Kidney (tissue), 13 donors: ENCODE measurements at regions not wholly inside any gene's neighbourhood (a gene's known extent, or its start where the extent isn't known, plus 50 kb on each side); places are given as distances from the start of the nearest gene placed in this dataset.

ENCODE experiments used
- DNase-seq, 5 donors: peaks; one replicate each; pipeline ENCODE4 v3.0.0-alpha.2; 2013 to 2020
- FAIRE-seq: peaks from 2 replicates; lab custom pipeline; 2012; peaks lifted over from hg19 to GRCh38; lab: Jason Lieb, UNC
- H3K27ac ChIP-seq, 2 donors: one replicate each; pipeline ENCODE4 v1.7.0; 2013; ENCODE audit warnings: low read depth in 2 of 2, low read length in 2 of 2, inconsistent platforms in 1 of 2
- H3K27me3 ChIP-seq: one replicate; pipeline ENCODE4 v1.7.1; 2013; ENCODE audit warnings: low read length, inconsistent platforms; ENCODE audit not compliant: control insufficient read depth, insufficient read depth
- H3K36me3 ChIP-seq, 3 donors: one replicate each; pipeline versions ENCODE4 v1.7.0 to v1.7.1; 2013; ENCODE audit warnings: low read length in 3 of 3, control low read depth in 1 of 3, inconsistent platforms in 1 of 3; ENCODE audit not compliant: insufficient read depth in 3 of 3, control insufficient read depth in 2 of 3
- H3K4me1 ChIP-seq, 3 donors: one replicate each; pipeline versions ENCODE4 v1.7.0 to v1.7.1; 2013; ENCODE audit warnings: low read length in 3 of 3, inconsistent platforms in 1 of 3, low read depth in 1 of 3; ENCODE audit not compliant: control insufficient read depth in 2 of 3, insufficient read depth in 2 of 3
- H3K4me3 ChIP-seq, 3 donors: one replicate each; pipeline versions ENCODE4 v1.7.0 to v1.8.1; 2013; ENCODE audit warnings: low read length in 3 of 3, control low read depth in 1 of 3, inconsistent platforms in 1 of 3
- H3K9ac ChIP-seq, 3 donors: one replicate each; pipeline versions ENCODE4 v1.7.0 to v1.7.1; 2013; ENCODE audit warnings: low read length in 3 of 3, control low read depth in 1 of 3, inconsistent platforms in 1 of 3
- H3K9me3 ChIP-seq, 3 donors: one replicate each; pipeline versions ENCODE4 v1.7.0 to v1.7.1; 2013; ENCODE audit warnings: low read length in 3 of 3, control low read depth in 1 of 3, inconsistent platforms in 1 of 3; ENCODE audit not compliant: control insufficient read depth in 2 of 3, insufficient read depth in 1 of 3
- CTCF ChIP-seq: IDR thresholded peaks from 3 replicates; pipeline ENCODE4 v1.5.1; 2012; ENCODE audit warnings: mild to moderate bottlenecking, moderate library complexity, borderline replicate concordance; ENCODE audit not compliant: insufficient read depth; ENCODE audit errors: extremely low read depth
- intact Hi-C: fragments of 100-400 bp; cut with DNase I; formaldehyde crosslinking; loops from one replicate; pipeline ENCODE4 v1.11.1; 2022
- donor health status: control.
- donor health status: control.
- donor health status: control.
- donor health status: control.
- donor health status: control.
- donor health status: DM: yes; HTN: yes; CAD: no.
- donor health status: Normal renal cell carcinoma (clear cell type).

GRCh38 chr3:72345237-72345878, 502.9 kb downstream of the SHQ1 start:
- Histone ChIP-seq H3K9ac (no peak overlapping the region), H3K27ac (no peak overlapping the region), H3K9me3 (no peaks in the 10 kb centered on the region), H3K27me3 (no peaks in the 10 kb centered on the region), H3K4me1 (peaks cover 0 to 2% (median 0%) of the 10 kb centered on the region in 3 donors), H3K4me3 (no peak overlapping the region), H3K36me3 (no peaks in the 10 kb centered on the region)
- TF ChIP-seq CTCF: no peak
- no peak for FAIRE-seq
- DNase-seq: no peak
- intact Hi-C loops: no loop called here

- H3K27ac ChIP-seq: no peak overlapping the region
- DNase-seq (no peak), FAIRE-seq (no peak)
- H3K4me1 ChIP-seq: peaks cover 0 to 2% (median 0%) of the 10 kb centered on the region in 3 donors
- no peak for TF ChIP-seq CTCF
- no peaks in the 10 kb centered on the region for H3K36me3 ChIP-seq
- no peak overlapping the region for H3K9ac ChIP-seq
- no peak overlapping the region for H3K4me3 ChIP-seq
- intact Hi-C loops: no loop called here
- no peaks in the 10 kb centered on the region for H3K9me3 ChIP-seq
- no peaks in the 10 kb centered on the region for H3K27me3 ChIP-seq
Observed at GRCh38 chr3:72344647-72345046, 503.6 kb downstream of the SHQ1 start.

GRCh38 chr3:72344236-72344635, 504.0 kb downstream of the SHQ1 start:
- FAIRE-seq (no peak), DNase-seq (no peak)
- no peaks in the 10 kb centered on the region for H3K36me3 ChIP-seq
- no peaks in the 10 kb centered on the region for H3K9me3 ChIP-seq
- no peaks in the 10 kb centered on the region for H3K27me3 ChIP-seq
- H3K4me3 ChIP-seq: no peak overlapping the region
- intact Hi-C loops: no loop called here
- H3K4me1 ChIP-seq: peaks cover 0 to 5% (median 3%) of the 10 kb centered on the region in 3 donors
- no peak overlapping the region for H3K9ac ChIP-seq
- TF ChIP-seq CTCF: no peak
- H3K27ac ChIP-seq: no peak overlapping the region

GRCh38 chr3:72343078-72343477, 505.2 kb downstream of the SHQ1 start:
- Histone ChIP-seq H3K27me3 (no peaks in the 10 kb centered on the region), H3K9me3 (no peaks in the 10 kb centered on the region), H3K27ac (no peak overlapping the region), H3K4me3 (no peak overlapping the region), H3K4me1 (peaks cover 0 to 5% (median 5%) of the 10 kb centered on the region in 3 donors), H3K9ac (no peak overlapping the region), H3K36me3 (no peaks in the 10 kb centered on the region)
- no peak for FAIRE-seq
- TF ChIP-seq CTCF: no peak
- no peak for DNase-seq
- intact Hi-C loops: no loop called here
